HL-60/S4 treated with phorbol 12-myristate 13-acetate at 8.2 ng/mL for 4 days and 3 days (cell line): ENCODE measurements at regions not wholly inside any gene's neighbourhood (a gene's known extent, or its start where the extent isn't known, plus 50 kb on each side); places are given as distances from the start of the nearest gene placed in this dataset.

Experiments
- in situ Hi-C: fragments of 300-500 bp; cut with MboI; formaldehyde crosslinking; loops from 2 replicates; pipeline ENCODE4 v1.15.0; 2022; ENCODE audit warnings: low sequenced_read_pairs

- in situ Hi-C loops, result no loop called here
Measured at GRCh38 chr3:177426878-177427495, 229.7 kb upstream of the TBL1XR1 start.

GRCh38 chr3:177427540-177427939 lies 230.3 kb upstream of the TBL1XR1 start:
- in situ Hi-C loops, result no loop called here

- in situ Hi-C loops, result no loop called here
Measured at GRCh38 chr3:177429079-177429478, 231.8 kb upstream of the TBL1XR1 start.

- in situ Hi-C loops, result no loop called here
Measured at GRCh38 chr3:177429771-177430170, 232.5 kb upstream of the TBL1XR1 start.

- in situ Hi-C loops, result no loop called here
Measured at GRCh38 chr3:177430653-177431052, 233.4 kb upstream of the TBL1XR1 start.

GRCh38 chr3:177431525-177432176 lies 234.4 kb upstream of the TBL1XR1 start:
- in situ Hi-C loops, result no loop called here

GRCh38 chr3:177435301-177435700 lies 238.0 kb upstream of the TBL1XR1 start:
- in situ Hi-C loops, result no loop called here

GRCh38 chr3:177437513-177438337 lies 240.4 kb upstream of the TBL1XR1 start:
- in situ Hi-C loops, result no loop called here

- in situ Hi-C loops, result no loop called here
Measured at GRCh38 chr3:177438596-177439220, 241.4 kb upstream of the TBL1XR1 start.

- in situ Hi-C loops, result no loop called here
Measured at GRCh38 chr3:177439694-177440269, 242.5 kb upstream of the TBL1XR1 start.

- in situ Hi-C loops, result no loop called here
Measured at GRCh38 chr3:177440456-177441104, 243.3 kb upstream of the TBL1XR1 start.

GRCh38 chr3:177441276-177441812 lies 244.1 kb upstream of the TBL1XR1 start:
- in situ Hi-C loops, result no loop called here

GRCh38 chr3:177441813-177442646 lies 244.7 kb upstream of the TBL1XR1 start:
- in situ Hi-C loops, result no loop called here

GRCh38 chr3:177443469-177443868 lies 246.2 kb upstream of the TBL1XR1 start:
- in situ Hi-C loops, result no loop called here

GRCh38 chr3:177444696-177445095 lies 247.4 kb upstream of the TBL1XR1 start:
- in situ Hi-C loops, result no loop called here

GRCh38 chr3:177445549-177445948 lies 248.3 kb upstream of the TBL1XR1 start:
- in situ Hi-C loops, result no loop called here

- in situ Hi-C loops, result no loop called here
Measured at GRCh38 chr3:177446165-177446601, 248.9 kb upstream of the TBL1XR1 start.

- in situ Hi-C loops, result no loop called here
Measured at GRCh38 chr3:177447938-177448337, 250.7 kb upstream of the TBL1XR1 start.

GRCh38 chr3:177448987-177449359 lies 251.7 kb upstream of the TBL1XR1 start:
- in situ Hi-C loops, result no loop called here
